ENCODE measurements at regions not wholly inside any gene's neighbourhood (a gene's known extent, or its start where the extent isn't known, plus 50 kb on each side); places are given as distances from the start of the nearest gene placed in this dataset.

- no peaks in the 10 kb centered on the region for H3K4me1 ChIP-seq
- intact Hi-C loops (cut with DNase I; ENCODE audit: low total_unique reads) = no loop called here
- H3K4me3 ChIP-seq = no peak overlapping the region
- TF ChIP-seq CTCF (IDR thresholded peaks at IDR 0.05) = no peak
- no peak for TF ChIP-seq POLR2A (IDR thresholded peaks at IDR 0.05)
- TF ChIP-seq POLR2AphosphoS5 (IDR thresholded peaks at IDR 0.05) = no peak
- H3K36me3 ChIP-seq = no peaks in the 10 kb centered on the region
- no peak for DNase-seq (ENCODE audit: low spot score in 2 of 2)
- H3K27me3 ChIP-seq = peaks cover 0 to 7% of the 10 kb centered on the region in 2 donors
- no peak overlapping the region for H3K27ac ChIP-seq
- no peaks in the 10 kb centered on the region for H3K9me3 ChIP-seq
These were observed 525.2 kb downstream of the GLRX3 start for GRCh38 chr10:130661419-130661818.

- no peaks in the 10 kb centered on the region for H3K4me1 ChIP-seq
- no peaks in the 10 kb centered on the region for H3K9me3 ChIP-seq
- H3K27me3 ChIP-seq = peaks cover 0 to 6% of the 10 kb centered on the region in 2 donors
- TF ChIP-seq POLR2A (IDR thresholded peaks at IDR 0.05) (no peak), POLR2AphosphoS5 (IDR thresholded peaks at IDR 0.05) (no peak)
- intact Hi-C loops (cut with DNase I; ENCODE audit: low total_unique reads) = no loop called here
- DNase-seq (ENCODE audit: low spot score in 2 of 2) = no peak
- H3K36me3 ChIP-seq = no peaks in the 10 kb centered on the region
- H3K27ac ChIP-seq = no peak overlapping the region
- no peak overlapping the region for H3K4me3 ChIP-seq
These were observed 526.6 kb downstream of the GLRX3 start for GRCh38 chr10:130662775-130663174.

GRCh38 chr10:130664526-130664925 lies 528.3 kb downstream of the GLRX3 start:
- Histone ChIP-seq H3K9me3 (no peaks in the 10 kb centered on the region), H3K36me3 (no peaks in the 10 kb centered on the region), H3K27ac (no peak overlapping the region), H3K4me3 (no peak overlapping the region), H3K4me1 (no peaks in the 10 kb centered on the region), H3K27me3 (peaks cover 0 to 6% of the 10 kb centered on the region in 2 donors)
- no peak for TF ChIP-seq CTCF (IDR thresholded peaks at IDR 0.05)
- no peak for TF ChIP-seq POLR2A (IDR thresholded peaks at IDR 0.05)
- intact Hi-C loops (cut with DNase I; ENCODE audit: low total_unique reads) = no loop called here
- no peak for DNase-seq (ENCODE audit: low spot score in 2 of 2)

- H3K27ac ChIP-seq = no peak overlapping the region
- no peak for TF ChIP-seq CTCF (IDR thresholded peaks at IDR 0.05)
- no peak for TF ChIP-seq POLR2AphosphoS5 (IDR thresholded peaks at IDR 0.05)
- no peak for TF ChIP-seq POLR2A (IDR thresholded peaks at IDR 0.05)
- intact Hi-C loops (cut with DNase I; ENCODE audit: low total_unique reads) = no loop called here
- peaks cover 0 to 6% of the 10 kb centered on the region in 2 donors for H3K27me3 ChIP-seq
- H3K9me3 ChIP-seq = no peaks in the 10 kb centered on the region
- no peaks in the 10 kb centered on the region for H3K36me3 ChIP-seq
- H3K4me3 ChIP-seq = no peak overlapping the region
- no peaks in the 10 kb centered on the region for H3K4me1 ChIP-seq
- no peak for DNase-seq (ENCODE audit: low spot score in 2 of 2)
These were observed 530.0 kb downstream of the GLRX3 start for GRCh38 chr10:130666215-130666614.

GRCh38 chr10:130686689-130687300 lies 550.6 kb downstream of the GLRX3 start:
- Histone ChIP-seq H3K27me3 (no peaks in the 10 kb centered on the region), H3K4me1 (no peaks in the 10 kb centered on the region), H3K36me3 (no peaks in the 10 kb centered on the region), H3K4me3 (no peak overlapping the region), H3K9me3 (no peaks in the 10 kb centered on the region), H3K27ac (no peak overlapping the region)
- no peak for DNase-seq (ENCODE audit: low spot score in 2 of 2)
- peak in 2 of 3 donors; percentile 29 to 42 for TF ChIP-seq CTCF (IDR thresholded peaks at IDR 0.05)
- no peak for TF ChIP-seq POLR2AphosphoS5 (IDR thresholded peaks at IDR 0.05)
- intact Hi-C loops (cut with DNase I; ENCODE audit: low total_unique reads) = no loop called here

- Histone ChIP-seq H3K9me3 (no peaks in the 10 kb centered on the region), H3K36me3 (no peaks in the 10 kb centered on the region), H3K4me3 (no peak overlapping the region), H3K4me1 (no peaks in the 10 kb centered on the region), H3K27ac (no peak overlapping the region), H3K27me3 (no peaks in the 10 kb centered on the region)
- DNase-seq (ENCODE audit: low spot score in 2 of 2) = no peak
- intact Hi-C loops (cut with DNase I; ENCODE audit: low total_unique reads) = no loop called here
- no peak for TF ChIP-seq POLR2A (IDR thresholded peaks at IDR 0.05)
- TF ChIP-seq POLR2AphosphoS5 (IDR thresholded peaks at IDR 0.05) = no peak
- TF ChIP-seq CTCF (IDR thresholded peaks at IDR 0.05) = no peak
These were observed 551.4 kb downstream of the GLRX3 start for GRCh38 chr10:130687566-130687965.
